ENCODE measurements at regions not wholly inside any gene's neighbourhood (a gene's known extent, or its start where the extent isn't known, plus 50 kb on each side); places are given as distances from the start of the nearest gene placed in this dataset.

- no peak for TF ChIP-seq TAF1 (IDR thresholded peaks at IDR 0.05; ENCODE audit: low read depth, low read length)
- TF ChIP-seq POLR2A (IDR thresholded peaks at IDR 0.05; ENCODE audit: low read depth, low read length), result no peak
- TF ChIP-seq POLR2AphosphoS5 (IDR thresholded peaks at IDR 0.05; ENCODE audit: low read depth, low read length), result no peak
- no peak for TF ChIP-seq SPI1 (IDR thresholded peaks at IDR 0.05; ENCODE audit: low read depth, low read length)
Observed at GRCh38 chr9:71582347-71582746, 186.0 kb downstream of the CEMIP2 start.

Measured in GM12891 (cell line).